K562 (cell line): ENCODE measurements at regions not wholly inside any gene's neighbourhood (a gene's known extent, or its start where the extent isn't known, plus 50 kb on each side); places are given as distances from the start of the nearest gene placed in this dataset.

ENCODE experiments used
- ATAC-seq: fragments of 200-7000 bp; cut with Tn5 transposase; 3 replicates; pipeline ENCODE4 v1.9.1; 2020; ENCODE audit warnings: moderate library complexity
- BruUV-seq: library from RNA; stranded (reverse); fragments of 400-500 nt; replicated peaks from 2 replicates; lab custom pipeline; 2021; lab: Mats Ljungman, UMichigan
- CTCF ChIA-PET: fragments of 300-600 bp; formaldehyde crosslinking; extraction: SDS; loops from one replicate; lab custom pipeline; 2021; ENCODE audit warnings: low intra/inter-chr PET ratio; lab: Yijun Ruan, JAX
- POLR2A ChIA-PET: fragments of 300-600, 350-650 bp; sonication (Branson Sonifier 250); formaldehyde crosslinking; extraction: SDS; loops from one replicate; lab custom pipeline; 2021; ENCODE audit warnings: antibody characterized with exemption, inconsistent platforms; lab: Yijun Ruan, JAX
- DNase-seq, 4 experiments: peaks; one replicate each; pipeline versions ENCODE4 v3.0.0 to v3.0.0-alpha.2; 2011 to 2018; ENCODE audit warnings: low spot score in 3 of 4, mixed read lengths in 3 of 4; ENCODE audit errors: extremely low read depth in 1 of 4
- FAIRE-seq: peaks from 2 replicates; lab custom pipeline; 2011; peaks lifted over from hg19 to GRCh38; lab: Jason Lieb, UNC
- H2AFZ ChIP-seq: 2 replicates; pipeline ENCODE4 v1.6.0; 2011; ENCODE audit warnings: low read depth, low read length, control low read depth, inconsistent platforms
- H3K27ac ChIP-seq: fragments of 200-600 bp; 3 replicates; pipeline ENCODE4 v1.8.0; 2011; ENCODE audit warnings: low read depth, mild to moderate bottlenecking, control low read depth, inconsistent platforms, low read length, moderate library complexity, mixed read lengths; ENCODE audit errors: extremely low read depth
- H3K27me3 ChIP-seq, 2 experiments: fragments of 300-600 bp in 1 of 2; 2 replicates in 1 of 2; 3 replicates in 1 of 2; pipeline versions ENCODE4 v1.6.0 to v1.8.0; 2011; ENCODE audit warnings: inconsistent platforms in 2 of 2, low read length in 2 of 2, mild to moderate bottlenecking in 1 of 2, mixed read lengths in 1 of 2, moderate library complexity in 1 of 2; ENCODE audit not compliant: control insufficient read depth in 2 of 2, insufficient read depth in 2 of 2
- H3K36me3 ChIP-seq: fragments of 300-600 bp; 3 replicates; pipeline ENCODE4 v1.8.0; 2011; ENCODE audit warnings: mild to moderate bottlenecking, low read length, inconsistent platforms; ENCODE audit not compliant: control insufficient read depth, insufficient read depth
- H3K4me1 ChIP-seq, 2 experiments: fragments of 200-600 bp in 1 of 2; replicated peaks in 1 of 2; 2 replicates in 1 of 2; 3 replicates in 1 of 2; pipeline versions ENCODE4 v1.5.1 to v1.8.0; 2011; ENCODE audit warnings: inconsistent platforms in 2 of 2, low read length in 2 of 2, mild to moderate bottlenecking in 1 of 2, mixed read lengths in 1 of 2, moderate library complexity in 1 of 2; ENCODE audit not compliant: control insufficient read depth in 2 of 2, insufficient read depth in 2 of 2
- H3K4me2 ChIP-seq: 2 replicates; pipeline ENCODE4 v1.6.1; 2011; ENCODE audit warnings: low read length, control low read depth, inconsistent platforms, mixed read lengths; ENCODE audit not compliant: insufficient read depth
- H3K4me3 ChIP-seq: fragments of 200-600 bp; sonication (generic), shearing (Covaris generic); 2 replicates; pipeline ENCODE4 v1.5.1; 2016; ENCODE audit warnings: control low read depth, inconsistent platforms
- H3K79me2 ChIP-seq: fragments of 200-600 bp; 3 replicates; pipeline ENCODE4 v1.8.0; 2011; ENCODE audit warnings: low read length, inconsistent platforms; ENCODE audit not compliant: control insufficient read depth, insufficient read depth
- H3K9ac ChIP-seq, 2 experiments: 2 replicates each; pipeline versions ENCODE4 v1.6.0 to v1.6.1; 2011; ENCODE audit warnings: low read depth in 2 of 2, low read length in 2 of 2, control low read depth in 1 of 2, inconsistent platforms in 1 of 2, mild to moderate bottlenecking in 1 of 2, mixed read lengths in 1 of 2; ENCODE audit not compliant: insufficient read depth in 1 of 2
- H3K9me1 ChIP-seq: one replicate; pipeline ENCODE4 v1.6.0; 2011; ENCODE audit warnings: inconsistent platforms, mild to moderate bottlenecking, low read length, moderate library complexity; ENCODE audit not compliant: control insufficient read depth, insufficient read depth
- H3K9me3 ChIP-seq: replicated peaks from 2 replicates; pipeline ENCODE4 v1.5.1; 2011; ENCODE audit warnings: low read depth, low read length, inconsistent platforms; ENCODE audit not compliant: control insufficient read depth, insufficient read depth
- H4K20me1 ChIP-seq: replicated peaks from 2 replicates; pipeline ENCODE4 v1.6.1; 2011; ENCODE audit warnings: low read length, inconsistent platforms, mixed read lengths; ENCODE audit not compliant: control insufficient read depth, insufficient read depth
- ARHGAP35 ChIP-seq: fragments of 450-650 bp; IDR thresholded peaks from 2 replicates; pipeline ENCODE4 v1.6.1; 2018; ENCODE audit not compliant: partially characterized antibody
- ETV1 ChIP-seq: fragments of 450-650 bp; conservative IDR thresholded peaks from 2 replicates; pipeline ENCODE4 v1.6.1; 2016; ENCODE audit warnings: missing genetic modification characterization, control low read depth, low read depth, missing compliant biosample characterization
- MEIS2 ChIP-seq: fragments of 450-650 bp; IDR thresholded peaks from 2 replicates; pipeline ENCODE4 v1.6.1; 2014; ENCODE audit warnings: mild to moderate bottlenecking; ENCODE audit not compliant: partially characterized antibody
- MTA2 ChIP-seq: fragments of 450-650 bp; IDR thresholded peaks from 2 replicates; pipeline ENCODE4 v1.6.1; 2016; ENCODE audit warnings: low read depth
- RFX7 ChIP-seq: fragments of 250-450 bp; sonication (Bioruptor Pico); IDR thresholded peaks from 2 replicates; pipeline ENCODE4 v1.5.1; 2021; ENCODE audit warnings: mild to moderate bottlenecking
- RNF2 ChIP-seq: sonication (generic); IDR thresholded peaks from 2 replicates; pipeline ENCODE4 v1.6.1; 2016
- ZNF174 ChIP-seq: fragments of 250-450 bp; sonication (Bioruptor Pico); IDR thresholded peaks from 2 replicates; pipeline ENCODE4 v1.4.0; 2020; ENCODE audit warnings: mild to moderate bottlenecking
- WGBS: fragments of 100-300 bp; shearing (Covaris generic); methylation state at CpG from one replicate; pipeline ENCODE4 v1.1.6; 2016; ENCODE audit warnings: low coverage, mixed read lengths; ENCODE audit not compliant: insufficient coverage; ENCODE audit errors: missing lambda C conversion rate; 5-methylcytosine and 5-hydroxymethylcytosine counted together
- in situ Hi-C: fragments of 300-500 bp; cut with MboI; formaldehyde crosslinking; loops from 4 replicates; pipeline ENCODE4 v1.15.0; 2018; ENCODE audit warnings: inconsistent platforms, mixed read lengths
- intact Hi-C: fragments of 100-400 bp; cut with micrococcal nuclease; formaldehyde crosslinking; loops from 2 replicates; pipeline ENCODE4 v1.14.2; 2022
- TF ChIP-seq, protein P1 (sequence below): sonication (generic); formaldehyde crosslinking; IDR thresholded peaks from 2 replicates; pipeline ENCODE4 v1.8.1; 2023; ENCODE audit warnings: mild to moderate bottlenecking, missing genetic modification reagents
- TF ChIP-seq, protein P2 (sequence below), 2 experiments: IDR thresholded peaks; 2 replicates each; pipeline ENCODE4 v1.6.1; 2011; ENCODE audit warnings: borderline replicate concordance in 1 of 2, control low read depth in 1 of 2, low read depth in 1 of 2, low read length in 1 of 2, mild to moderate bottlenecking in 1 of 2, mixed read lengths in 1 of 2, moderate library complexity in 1 of 2; ENCODE audit not compliant: insufficient read depth in 1 of 2, insufficient read length in 1 of 2, poor library complexity in 1 of 2, severe bottlenecking in 1 of 2; ENCODE audit errors: extremely low read depth in 1 of 2
- TF ChIP-seq, protein P3 (sequence below): fragments of 200-800 bp; sonication (Bioruptor generic); IDR thresholded peaks from 2 replicates; pipeline ENCODE4 v1.6.1; 2017; ENCODE audit warnings: missing genetic modification characterization, missing compliant biosample characterization

DNA sequence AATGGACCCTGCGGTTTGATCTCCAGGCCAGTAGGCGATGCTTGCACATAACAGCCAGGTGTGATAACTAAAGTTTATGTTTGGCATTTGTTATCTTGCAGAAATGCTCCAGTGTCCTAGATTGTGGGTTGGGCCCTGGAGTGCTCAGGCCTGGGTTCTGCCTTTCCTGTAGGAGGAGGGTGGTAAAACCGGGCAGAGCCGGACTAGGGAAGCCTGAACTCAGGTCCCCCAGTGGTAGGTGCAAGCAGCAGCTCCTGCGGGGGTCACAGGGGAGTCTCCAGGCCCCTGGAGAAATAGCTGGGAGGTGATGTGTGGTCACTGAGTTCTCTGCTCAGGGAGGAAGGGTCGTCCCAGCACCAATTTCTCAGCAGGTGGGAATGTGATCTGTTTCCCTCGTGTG is 538.3 kb upstream of the ANO3 start:
- POLR2A ChIA-PET = no interaction called here
- no peak for ATAC-seq
- BruUV-seq = no TSS peak
- no peaks in the 10 kb centered on the region for H3K4me1 ChIP-seq
- TF ChIP-seq RNF2 = no peak
- TF ChIP-seq, protein P1, sequence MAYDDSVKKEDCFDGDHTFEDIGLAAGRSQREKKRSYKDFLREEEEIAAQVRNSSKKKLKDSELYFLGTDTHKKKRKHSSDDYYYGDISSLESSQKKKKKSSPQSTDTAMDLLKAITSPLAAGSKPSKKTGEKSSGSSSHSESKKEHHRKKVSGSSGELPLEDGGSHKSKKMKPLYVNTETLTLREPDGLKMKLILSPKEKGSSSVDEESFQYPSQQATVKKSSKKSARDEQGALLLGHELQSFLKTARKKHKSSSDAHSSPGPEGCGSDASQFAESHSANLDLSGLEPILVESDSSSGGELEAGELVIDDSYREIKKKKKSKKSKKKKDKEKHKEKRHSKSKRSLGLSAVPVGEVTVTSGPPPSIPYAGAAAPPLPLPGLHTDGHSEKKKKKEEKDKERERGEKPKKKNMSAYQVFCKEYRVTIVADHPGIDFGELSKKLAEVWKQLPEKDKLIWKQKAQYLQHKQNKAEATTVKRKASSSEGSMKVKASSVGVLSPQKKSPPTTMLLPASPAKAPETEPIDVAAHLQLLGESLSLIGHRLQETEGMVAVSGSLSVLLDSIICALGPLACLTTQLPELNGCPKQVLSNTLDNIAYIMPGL (CRISPR knock-in tag) = no peak
- TF ChIP-seq MTA2 = no peak
- TF ChIP-seq, protein P2, sequence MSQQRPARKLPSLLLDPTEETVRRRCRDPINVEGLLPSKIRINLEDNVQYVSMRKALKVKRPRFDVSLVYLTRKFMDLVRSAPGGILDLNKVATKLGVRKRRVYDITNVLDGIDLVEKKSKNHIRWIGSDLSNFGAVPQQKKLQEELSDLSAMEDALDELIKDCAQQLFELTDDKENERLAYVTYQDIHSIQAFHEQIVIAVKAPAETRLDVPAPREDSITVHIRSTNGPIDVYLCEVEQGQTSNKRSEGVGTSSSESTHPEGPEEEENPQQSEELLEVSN (IDR thresholded peaks at IDR 0.05; ENCODE audit: borderline replicate concordance in 1 of 2, extremely low read depth in 1 of 2, insufficient read depth in 1 of 2, insufficient read length in 1 of 2, low read depth in 1 of 2, low read length in 1 of 2, poor library complexity in 1 of 2, severe bottlenecking in 1 of 2) = no peak
- TF ChIP-seq, protein P3, sequence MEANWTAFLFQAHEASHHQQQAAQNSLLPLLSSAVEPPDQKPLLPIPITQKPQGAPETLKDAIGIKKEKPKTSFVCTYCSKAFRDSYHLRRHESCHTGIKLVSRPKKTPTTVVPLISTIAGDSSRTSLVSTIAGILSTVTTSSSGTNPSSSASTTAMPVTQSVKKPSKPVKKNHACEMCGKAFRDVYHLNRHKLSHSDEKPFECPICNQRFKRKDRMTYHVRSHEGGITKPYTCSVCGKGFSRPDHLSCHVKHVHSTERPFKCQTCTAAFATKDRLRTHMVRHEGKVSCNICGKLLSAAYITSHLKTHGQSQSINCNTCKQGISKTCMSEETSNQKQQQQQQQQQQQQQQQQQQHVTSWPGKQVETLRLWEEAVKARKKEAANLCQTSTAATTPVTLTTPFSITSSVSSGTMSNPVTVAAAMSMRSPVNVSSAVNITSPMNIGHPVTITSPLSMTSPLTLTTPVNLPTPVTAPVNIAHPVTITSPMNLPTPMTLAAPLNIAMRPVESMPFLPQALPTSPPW (CRISPR knock-in tag) = no peak
- no peak for TF ChIP-seq ARHGAP35
- no peak for TF ChIP-seq ZNF174 (CRISPR knock-in tag)
- TF ChIP-seq ETV1 = no peak
- no peak for TF ChIP-seq RFX7 (CRISPR knock-in tag)
- TF ChIP-seq MEIS2 = no peak
- TF ChIP-seq, all 486 proteins: peak for 0
- H3K36me3 ChIP-seq = no peaks in the 10 kb centered on the region; the same call in 2 of the 3 replicates
- no peak overlapping the region for H3K4me2 ChIP-seq
- no peaks in the 10 kb centered on the region for H3K79me2 ChIP-seq
- no peak overlapping the region for H3K4me3 ChIP-seq
- FAIRE-seq = no peak
- 0% methylated on average over 6 of the region's 7 CpGs for WGBS
- H4K20me1 ChIP-seq = no peaks in the 10 kb centered on the region
- intact Hi-C loops = no loop called here
- no peaks in the 10 kb centered on the region for H3K9me1 ChIP-seq
- DNase-seq = no peak
- in situ Hi-C loops = no loop called here
- CTCF ChIA-PET = no interaction called here
- no peak overlapping the region for H3K9ac ChIP-seq
- no peak overlapping the region for H2AFZ ChIP-seq
- no peaks in the 10 kb centered on the region for H3K27me3 ChIP-seq
- H3K27ac ChIP-seq = no peak overlapping the region
- H3K9me3 ChIP-seq = no peaks in the 10 kb centered on the region; the same call in 1 of the 2 replicates
